ENCODE measurements at regions not wholly inside any gene's neighbourhood (a gene's known extent, or its start where the extent isn't known, plus 50 kb on each side); places are given as distances from the start of the nearest gene placed in this dataset.

GRCh38 chr18:41395695-41396094 is 559.3 kb upstream of the PIK3C3 start:
- no peaks in the 10 kb centered on the region for H3K36me3 ChIP-seq (ENCODE audit: low read depth, low read length)
- ATAC-seq (peak; percentile 81), DNase-seq (peak; percentile 73)
- BruUV-seq (replicated peaks), result no TSS peak
- H3K27me3 ChIP-seq (ENCODE audit: low read length), result no peaks in the 10 kb centered on the region
- ChIA-PET CTCF (interaction anchor here (0.9 kb wide), 1 partner anchor 106 kb away, joined by 4 read pairs; no protein-coding TSS in a partner anchor), POLR2A (ENCODE audit: unreplicated experiment) (no interaction called here)
- H3K4me3 ChIP-seq (ENCODE audit: low read length), result no peak overlapping the region
- no peaks in the 10 kb centered on the region for H3K9me2 ChIP-seq (replicated peaks; ENCODE audit: low read length)
- H3K9me3 ChIP-seq (ENCODE audit: low read length), result no peaks in the 10 kb centered on the region
- no peak overlapping the region for H3K9ac ChIP-seq (ENCODE audit: low read length)
- peak overlapping the region; percentile 90 for H3K27ac ChIP-seq (ENCODE audit: low read length)
- H2AFZ ChIP-seq (ENCODE audit: low read length), result no peak overlapping the region
- no peaks in the 10 kb centered on the region for H3F3A ChIP-seq (ENCODE audit: low read length, unreplicated experiment)
- peaks cover 23% of the 10 kb centered on the region for H3K4me1 ChIP-seq (ENCODE audit: insufficient read depth, low read length)
- peak overlapping the region; percentile 34; the same call in 1 of the 2 replicates for H3K4me2 ChIP-seq (ENCODE audit: low read length)
- intact Hi-C loops (cut with micrococcal nuclease), result loop anchor here (1.0 to 10.0 kb wide), 6 partner anchors 67 to 941 kb away; no protein-coding TSS in a partner anchor
- peak; percentile 45; the same call in 1 of the 2 replicates for TF ChIP-seq CTCF (conservative IDR thresholded peaks at IDR 0.05; ENCODE audit: low read depth, low read length)
- no peak for TF ChIP-seq EZH2 (IDR thresholded peaks at IDR 0.05; ENCODE audit: low read length, unreplicated experiment)
- no peaks in the 10 kb centered on the region for H3K79me2 ChIP-seq (ENCODE audit: low read length)
- H4K20me1 ChIP-seq (ENCODE audit: low read length), result no peaks in the 10 kb centered on the region

GRCh38 chr18:41391616-41392595 is 563.1 kb upstream of the PIK3C3 start:
- peaks cover 27% of the 10 kb centered on the region for H3K4me1 ChIP-seq (ENCODE audit: insufficient read depth, low read length)
- no TSS peak for BruUV-seq (replicated peaks)
- H3K4me3 ChIP-seq (ENCODE audit: low read length), result peak overlapping the region; percentile 60
- ChIA-PET CTCF (interaction anchor here (0.5 to 0.6 kb wide), 2 partner anchors 65 to 110 kb away, joined by 4 read pairs; no protein-coding TSS in a partner anchor), POLR2A (ENCODE audit: unreplicated experiment) (interaction anchor here (0.6 kb wide), 1 partner anchor 58 kb away, joined by 4 read pairs; no protein-coding TSS in a partner anchor)
- H3K9ac ChIP-seq (ENCODE audit: low read length), result peak overlapping the region; percentile 51
- no peaks in the 10 kb centered on the region for H3F3A ChIP-seq (ENCODE audit: low read length, unreplicated experiment)
- H3K27me3 ChIP-seq (ENCODE audit: low read length), result no peaks in the 10 kb centered on the region
- intact Hi-C loops (cut with micrococcal nuclease), result loop anchor here (1.0 to 10.0 kb wide), 3 partner anchors 253 to 937 kb away; no protein-coding TSS in a partner anchor
- peak overlapping the region; percentile 68 for H3K4me2 ChIP-seq (ENCODE audit: low read length)
- DNase-seq, result peak; percentile 54
- H3K9me3 ChIP-seq (ENCODE audit: low read length), result no peaks in the 10 kb centered on the region
- no peaks in the 10 kb centered on the region for H3K9me2 ChIP-seq (replicated peaks; ENCODE audit: low read length)
- no peaks in the 10 kb centered on the region for H4K20me1 ChIP-seq (ENCODE audit: low read length)
- peak; percentile 47 for ATAC-seq
- no peaks in the 10 kb centered on the region for H3K36me3 ChIP-seq (ENCODE audit: low read depth, low read length)
- no peaks in the 10 kb centered on the region for H3K79me2 ChIP-seq (ENCODE audit: low read length)
- H3K27ac ChIP-seq (ENCODE audit: low read length), result no peak overlapping the region
- H2AFZ ChIP-seq (ENCODE audit: low read length), result peak overlapping the region; percentile 61
- TF ChIP-seq EZH2phosphoT487 (IDR thresholded peaks at IDR 0.05; ENCODE audit: borderline replicate concordance, low read length) (no peak), CTCF (conservative IDR thresholded peaks at IDR 0.05; ENCODE audit: low read depth, low read length) (peak; percentile 67)
